ACC112 (cell line): ENCODE measurements at regions not wholly inside any gene's neighbourhood (a gene's known extent, or its start where the extent isn't known, plus 50 kb on each side); places are given as distances from the start of the nearest gene placed in this dataset.

Source experiments
- H2AFZ ChIP-seq: fragments of 200-600 bp; sonication (generic); one replicate; pipeline ENCODE4 v1.6.0; 2017; ENCODE audit warnings: antibody characterized with exemption, low read length; ENCODE audit not compliant: unreplicated experiment
- H3K27ac ChIP-seq: fragments of 200-600 bp; sonication (generic); 2 replicates; pipeline ENCODE4 v1.5.1; 2014; ENCODE audit warnings: low read depth, mild to moderate bottlenecking, antibody characterized with exemption, low read length, moderate library complexity
- H3K27me3 ChIP-seq: fragments of 200-600 bp; sonication (generic); 2 replicates; pipeline ENCODE4 v1.6.1; 2014; ENCODE audit warnings: mild to moderate bottlenecking, antibody characterized with exemption, low read length, moderate library complexity, mixed read lengths; ENCODE audit not compliant: insufficient read depth
- H3K36me3 ChIP-seq: fragments of 200-600 bp; sonication (generic); 2 replicates; pipeline ENCODE4 v1.6.1; 2016; ENCODE audit warnings: mild to moderate bottlenecking, antibody characterized with exemption, low read length, moderate library complexity, mixed read lengths; ENCODE audit not compliant: insufficient read depth
- H3K4me1 ChIP-seq: fragments of 200-600 bp; sonication (generic); one replicate; pipeline ENCODE4 v1.6.1; 2016; ENCODE audit warnings: low read length, mixed read lengths; ENCODE audit not compliant: insufficient read depth, unreplicated experiment, control insufficient read depth
- H3K4me3 ChIP-seq: fragments of 200-600 bp; sonication (generic); 2 replicates; pipeline ENCODE4 v1.5.1; 2014; ENCODE audit warnings: mild to moderate bottlenecking, low read depth, low read length
- H3K79me2 ChIP-seq: fragments of 200-600 bp; sonication (generic); one replicate; pipeline ENCODE4 v1.6.0; 2016; ENCODE audit warnings: low read length; ENCODE audit not compliant: control insufficient read depth, unreplicated experiment, insufficient read depth

- H3K27ac ChIP-seq, result peak overlapping the region; percentile 94
- H3K79me2 ChIP-seq, result no peaks in the 10 kb centered on the region
- peak overlapping the region; percentile 64; the same call in 1 of the 2 replicates for H3K4me3 ChIP-seq
- H3K27me3 ChIP-seq, result no peaks in the 10 kb centered on the region
- H2AFZ ChIP-seq, result no peak overlapping the region
- peaks cover 13% of the 10 kb centered on the region for H3K4me1 ChIP-seq
- H3K36me3 ChIP-seq, result no peaks in the 10 kb centered on the region
These were observed 240.4 kb downstream of the SNAPC1 start for GRCh38 chr14:62002642-62003041.

- Histone ChIP-seq H3K36me3 (no peaks in the 10 kb centered on the region), H3K4me1 (peaks cover 13% of the 10 kb centered on the region), H3K27ac (peak overlapping the region; percentile 94; the same call in 1 of the 2 replicates), H2AFZ (no peak overlapping the region), H3K4me3 (no peak overlapping the region), H3K27me3 (no peaks in the 10 kb centered on the region), H3K79me2 (no peaks in the 10 kb centered on the region)
These were observed 241.5 kb downstream of the SNAPC1 start for GRCh38 chr14:62003701-62004100.

GRCh38 chr14:62006116-62006731, 244.0 kb downstream of the SNAPC1 start:
- no peaks in the 10 kb centered on the region for H3K27me3 ChIP-seq
- H2AFZ ChIP-seq, result no peak overlapping the region
- H3K4me1 ChIP-seq, result peaks cover 13% of the 10 kb centered on the region
- H3K27ac ChIP-seq, result no peak overlapping the region
- H3K36me3 ChIP-seq, result no peaks in the 10 kb centered on the region
- no peaks in the 10 kb centered on the region for H3K79me2 ChIP-seq
- H3K4me3 ChIP-seq, result no peak overlapping the region

- no peak overlapping the region for H2AFZ ChIP-seq
- no peaks in the 10 kb centered on the region for H3K36me3 ChIP-seq
- H3K27ac ChIP-seq, result peak overlapping the region; percentile 59
- no peaks in the 10 kb centered on the region for H3K79me2 ChIP-seq
- H3K4me1 ChIP-seq, result peaks cover 14% of the 10 kb centered on the region
- H3K4me3 ChIP-seq, result no peak overlapping the region
- no peaks in the 10 kb centered on the region for H3K27me3 ChIP-seq
These were observed 253.0 kb downstream of the SNAPC1 start for GRCh38 chr14:62015243-62015642.

- H2AFZ ChIP-seq, result no peak overlapping the region
- H3K79me2 ChIP-seq, result no peaks in the 10 kb centered on the region
- no peaks in the 10 kb centered on the region for H3K36me3 ChIP-seq
- peak overlapping the region; percentile 59 for H3K27ac ChIP-seq
- H3K4me3 ChIP-seq, result 0 out of 2 replicates have a peak overlapping the region, but pooled peaks have one; percentile 16
- H3K4me1 ChIP-seq, result peaks cover 14% of the 10 kb centered on the region
- H3K27me3 ChIP-seq, result no peaks in the 10 kb centered on the region
These were observed 253.7 kb downstream of the SNAPC1 start for GRCh38 chr14:62015945-62016344.

GRCh38 chr14:62017651-62018230, 255.5 kb downstream of the SNAPC1 start:
- H3K27ac ChIP-seq, result no peak overlapping the region; the same call in 1 of the 2 replicates
- no peaks in the 10 kb centered on the region for H3K27me3 ChIP-seq
- no peaks in the 10 kb centered on the region for H3K79me2 ChIP-seq
- no peak overlapping the region for H2AFZ ChIP-seq
- no peaks in the 10 kb centered on the region for H3K36me3 ChIP-seq
- peaks cover 14% of the 10 kb centered on the region for H3K4me1 ChIP-seq
- H3K4me3 ChIP-seq, result no peak overlapping the region

GRCh38 chr14:62018606-62019005, 256.4 kb downstream of the SNAPC1 start:
- Histone ChIP-seq H3K79me2 (no peaks in the 10 kb centered on the region), H3K36me3 (no peaks in the 10 kb centered on the region), H2AFZ (no peak overlapping the region), H3K4me3 (no peak overlapping the region), H3K27me3 (no peaks in the 10 kb centered on the region), H3K27ac (no peak overlapping the region), H3K4me1 (peaks cover 14% of the 10 kb centered on the region)

GRCh38 chr14:62027958-62028357, 265.7 kb downstream of the SNAPC1 start:
- Histone ChIP-seq H3K79me2 (no peaks in the 10 kb centered on the region), H3K27ac (no peak overlapping the region), H3K4me1 (no peaks in the 10 kb centered on the region), H3K27me3 (peaks cover 4% of the 10 kb centered on the region; the same call in 1 of the 2 replicates), H3K4me3 (no peak overlapping the region), H2AFZ (no peak overlapping the region), H3K36me3 (no peaks in the 10 kb centered on the region)

- no peaks in the 10 kb centered on the region for H3K36me3 ChIP-seq
- H3K27me3 ChIP-seq, result peaks cover 8% of the 10 kb centered on the region; the same call in 1 of the 2 replicates
- H3K4me1 ChIP-seq, result no peaks in the 10 kb centered on the region
- H3K27ac ChIP-seq, result no peak overlapping the region
- no peak overlapping the region for H2AFZ ChIP-seq
- no peak overlapping the region for H3K4me3 ChIP-seq
- H3K79me2 ChIP-seq, result no peaks in the 10 kb centered on the region
These were observed 267.3 kb downstream of the SNAPC1 start for GRCh38 chr14:62029569-62029924.

- no peaks in the 10 kb centered on the region for H3K79me2 ChIP-seq
- H3K27ac ChIP-seq, result no peak overlapping the region
- H3K27me3 ChIP-seq, result peaks cover 8% of the 10 kb centered on the region; the same call in 1 of the 2 replicates
- H3K4me3 ChIP-seq, result no peak overlapping the region
- no peak overlapping the region for H2AFZ ChIP-seq
- H3K36me3 ChIP-seq, result no peaks in the 10 kb centered on the region
- no peaks in the 10 kb centered on the region for H3K4me1 ChIP-seq
These were observed 268.2 kb downstream of the SNAPC1 start for GRCh38 chr14:62030387-62030786.

GRCh38 chr14:62031504-62031903, 269.3 kb downstream of the SNAPC1 start:
- H2AFZ ChIP-seq, result no peak overlapping the region
- H3K4me1 ChIP-seq, result no peaks in the 10 kb centered on the region
- no peak overlapping the region for H3K4me3 ChIP-seq
- no peaks in the 10 kb centered on the region for H3K36me3 ChIP-seq
- H3K27ac ChIP-seq, result no peak overlapping the region
- peaks cover 8% of the 10 kb centered on the region; the same call in 1 of the 2 replicates for H3K27me3 ChIP-seq
- no peaks in the 10 kb centered on the region for H3K79me2 ChIP-seq
